ENCODE measurements at regions not wholly inside any gene's neighbourhood (a gene's known extent, or its start where the extent isn't known, plus 50 kb on each side); places are given as distances from the start of the nearest gene placed in this dataset.
"Not testable (repeated sequence)": the region's sequence is repeated elsewhere in the genome, so short reads cannot be mapped to it uniquely, and the experiment has no call there.

DNA sequence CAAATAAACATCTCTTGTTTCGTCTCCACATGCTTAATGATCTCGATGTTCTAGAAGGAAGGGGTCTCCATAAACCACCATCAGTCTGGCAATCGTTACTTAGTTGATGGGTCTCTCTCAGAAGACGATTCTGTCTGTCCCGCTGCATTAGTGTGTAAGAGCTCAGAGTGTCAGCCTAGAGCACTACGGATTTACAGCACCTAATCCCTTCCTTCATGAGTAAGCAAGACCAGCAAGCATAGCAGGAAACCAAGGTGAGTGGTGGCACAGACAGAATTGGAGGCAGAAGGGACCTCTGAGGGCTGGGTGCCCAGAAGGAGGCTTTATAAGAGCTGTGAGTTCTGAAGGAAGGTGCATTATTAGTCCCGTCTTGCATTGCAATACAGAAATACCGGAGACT is 440.1 kb downstream of the RBFOX1 start:
- Histone ChIP-seq H3K27me3 (no peaks in the 10 kb centered on the region), H3K9me3 (no peaks in the 10 kb centered on the region), H3K36me3 (no peaks in the 10 kb centered on the region), H3K4me3 (no peak overlapping the region), H3K4me1 (no peaks in the 10 kb centered on the region), H3K27ac (no peak overlapping the region)
- TF ChIP-seq, protein P1, sequence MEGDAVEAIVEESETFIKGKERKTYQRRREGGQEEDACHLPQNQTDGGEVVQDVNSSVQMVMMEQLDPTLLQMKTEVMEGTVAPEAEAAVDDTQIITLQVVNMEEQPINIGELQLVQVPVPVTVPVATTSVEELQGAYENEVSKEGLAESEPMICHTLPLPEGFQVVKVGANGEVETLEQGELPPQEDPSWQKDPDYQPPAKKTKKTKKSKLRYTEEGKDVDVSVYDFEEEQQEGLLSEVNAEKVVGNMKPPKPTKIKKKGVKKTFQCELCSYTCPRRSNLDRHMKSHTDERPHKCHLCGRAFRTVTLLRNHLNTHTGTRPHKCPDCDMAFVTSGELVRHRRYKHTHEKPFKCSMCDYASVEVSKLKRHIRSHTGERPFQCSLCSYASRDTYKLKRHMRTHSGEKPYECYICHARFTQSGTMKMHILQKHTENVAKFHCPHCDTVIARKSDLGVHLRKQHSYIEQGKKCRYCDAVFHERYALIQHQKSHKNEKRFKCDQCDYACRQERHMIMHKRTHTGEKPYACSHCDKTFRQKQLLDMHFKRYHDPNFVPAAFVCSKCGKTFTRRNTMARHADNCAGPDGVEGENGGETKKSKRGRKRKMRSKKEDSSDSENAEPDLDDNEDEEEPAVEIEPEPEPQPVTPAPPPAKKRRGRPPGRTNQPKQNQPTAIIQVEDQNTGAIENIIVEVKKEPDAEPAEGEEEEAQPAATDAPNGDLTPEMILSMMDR (IDR thresholded peaks at IDR 0.05), result no peak
- DNase-seq (ENCODE audit: low spot score in 2 of 2), result no peak
- intact Hi-C loops (cut with DNase I), result no loop called here

DNA sequence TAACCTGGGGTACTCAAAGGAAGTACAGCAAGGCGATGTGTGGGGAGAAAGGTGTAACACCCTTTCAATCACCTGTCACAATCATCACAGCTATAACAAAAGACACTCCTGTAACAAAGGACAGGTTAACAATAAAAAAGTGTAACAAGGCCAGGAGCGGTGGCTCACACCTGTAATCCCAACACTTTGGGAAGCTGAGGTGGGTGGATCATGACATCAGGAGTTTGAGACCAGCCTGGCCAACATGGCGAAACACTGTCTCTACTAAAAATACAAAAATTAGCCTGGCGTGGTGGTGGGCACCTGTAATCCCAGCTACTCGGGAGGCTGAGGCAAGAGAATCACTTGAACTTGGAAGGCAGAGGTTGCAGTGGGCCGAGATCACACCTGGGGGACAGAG is 436.4 kb downstream of the RBFOX1 start:
- intact Hi-C loops (cut with DNase I); H3K9me3 ChIP-seq; H3K27ac ChIP-seq; DNase-seq (ENCODE audit: low spot score in 2 of 2); H3K36me3 ChIP-seq; H3K4me3 ChIP-seq; H3K4me1 ChIP-seq; H3K27me3 ChIP-seq: not testable (repeated sequence)

- intact Hi-C loops (cut with DNase I), result no loop called here
- H3K27me3 ChIP-seq, result no peaks in the 10 kb centered on the region
- no peaks in the 10 kb centered on the region for H3K9me3 ChIP-seq
- TF ChIP-seq, protein P1 (IDR thresholded peaks at IDR 0.05), result no peak
- H3K4me3 ChIP-seq, result no peak overlapping the region
- no peaks in the 10 kb centered on the region for H3K36me3 ChIP-seq
- no peaks in the 10 kb centered on the region for H3K4me1 ChIP-seq
- no peak for DNase-seq (ENCODE audit: low spot score in 2 of 2)
- no peak overlapping the region for H3K27ac ChIP-seq
Measured at GRCh38 chr16:7765079-7765550, 432.5 kb downstream of the RBFOX1 start.

DNA sequence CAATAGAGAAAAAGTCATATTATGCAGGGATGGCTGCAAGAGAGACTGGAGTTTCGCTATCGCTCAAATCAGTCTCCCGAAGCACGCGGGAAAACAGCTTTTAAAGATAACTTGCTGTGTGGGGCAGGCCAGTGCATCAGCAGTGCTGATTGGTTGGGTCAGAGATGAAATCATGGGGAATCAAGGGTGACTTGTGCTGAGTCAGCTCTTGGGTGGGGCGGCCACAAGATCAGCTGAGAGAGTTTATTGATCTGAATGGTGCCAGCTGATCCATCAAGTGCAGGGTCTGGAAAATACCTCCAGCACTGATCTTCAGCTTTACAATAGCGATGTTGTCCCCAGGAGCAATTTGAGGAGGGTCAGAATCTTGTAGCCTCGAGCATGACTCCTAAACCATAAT is 430.5 kb downstream of the RBFOX1 start:
- Histone ChIP-seq H3K4me3 (no peak overlapping the region), H3K9me3 (no peaks in the 10 kb centered on the region), H3K27ac (no peak overlapping the region), H3K27me3 (no peaks in the 10 kb centered on the region), H3K4me1 (no peaks in the 10 kb centered on the region), H3K36me3 (no peaks in the 10 kb centered on the region)
- intact Hi-C loops (cut with DNase I), result no loop called here
- TF ChIP-seq, protein P1 (IDR thresholded peaks at IDR 0.05), result no peak
- no peak for DNase-seq (ENCODE audit: low spot score in 2 of 2)
